Activated T-helper 17 cell treated with anti-CD3 and anti-CD28 coated beads, Interleukin-2, amount 50 U/mL, for 72 hours (primary cell): ENCODE measurements at regions not wholly inside any gene's neighbourhood (a gene's known extent, or its start where the extent isn't known, plus 50 kb on each side); places are given as distances from the start of the nearest gene placed in this dataset.
"Not testable (repeated sequence)": the region's sequence is repeated elsewhere in the genome, so short reads cannot be mapped to it uniquely, and the experiment has no call there.

ENCODE experiments used
- ATAC-seq: fragments of 150-1000 bp; cut with Tn5 transposase; replicated peaks from 2 replicates; pipeline ENCODE4 v1.10.0; 2021; ENCODE audit warnings: mild to moderate bottlenecking, moderate library complexity
- H3K27ac Mint-ChIP-seq: one replicate; pipeline ENCODE4 v1.8.0; 2022; ENCODE audit warnings: mixed read lengths
- H3K27me3 Mint-ChIP-seq: one replicate; pipeline ENCODE4 v1.8.0; 2022; ENCODE audit warnings: mixed read lengths
- H3K36me3 Mint-ChIP-seq: one replicate; pipeline ENCODE4 v1.8.0; 2022; ENCODE audit warnings: low read depth, mild to moderate bottlenecking, mixed read lengths
- H3K4me1 Mint-ChIP-seq: one replicate; pipeline ENCODE4 v1.8.0; 2022; ENCODE audit warnings: mixed read lengths
- H3K4me3 Mint-ChIP-seq: one replicate; pipeline ENCODE4 v1.8.0; 2022; ENCODE audit warnings: mild to moderate bottlenecking, mixed read lengths
- H3K9me3 Mint-ChIP-seq: one replicate; pipeline ENCODE4 v1.8.0; 2022; ENCODE audit warnings: mixed read lengths

- Mint-ChIP-seq H3K4me1 (peaks cover 6% of the 10 kb centered on the region), H3K36me3 (peaks cover 12% of the 10 kb centered on the region), H3K9me3 (no peaks in the 10 kb centered on the region), H3K27ac (no peak overlapping the region), H3K27me3 (no peaks in the 10 kb centered on the region), H3K4me3 (no peak overlapping the region)
- no peak for ATAC-seq
Measured at GRCh38 chr21:34004974-34005373, 68.4 kb upstream of the MRPS6 start.

- H3K9me3 Mint-ChIP-seq = no peaks in the 10 kb centered on the region
- peaks cover 9% of the 10 kb centered on the region for H3K4me1 Mint-ChIP-seq
- no peaks in the 10 kb centered on the region for H3K27me3 Mint-ChIP-seq
- no peak overlapping the region for H3K27ac Mint-ChIP-seq
- no peak for ATAC-seq
- H3K36me3 Mint-ChIP-seq = peaks cover 10% of the 10 kb centered on the region
- no peak overlapping the region for H3K4me3 Mint-ChIP-seq
Measured at GRCh38 chr21:34004013-34004938, 69.1 kb upstream of the MRPS6 start.

DNA sequence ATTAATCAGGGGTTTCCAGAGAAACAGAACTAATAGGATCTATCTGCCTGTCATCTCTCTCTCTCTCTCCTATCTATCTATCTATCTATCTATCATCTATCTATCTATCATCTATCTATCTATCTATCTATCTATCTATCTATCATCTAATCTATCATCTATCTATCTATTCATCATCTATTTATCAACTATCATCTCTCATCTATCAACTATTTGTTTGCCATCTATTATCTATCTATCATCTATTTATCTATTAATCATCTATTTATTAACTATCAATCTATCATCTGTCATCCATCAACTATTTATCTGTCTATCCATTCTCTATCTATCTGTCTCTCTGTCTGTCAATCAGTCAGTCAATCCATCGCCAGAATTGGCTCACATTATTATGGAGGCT is 70.0 kb upstream of the MRPS6 start:
- no peaks in the 10 kb centered on the region for H3K9me3 Mint-ChIP-seq
- ATAC-seq = no peak
- H3K4me3 Mint-ChIP-seq = no peak overlapping the region
- peaks cover 13% of the 10 kb centered on the region for H3K4me1 Mint-ChIP-seq
- H3K27me3 Mint-ChIP-seq = no peaks in the 10 kb centered on the region
- H3K27ac Mint-ChIP-seq = no peak overlapping the region
- H3K36me3 Mint-ChIP-seq = peaks cover 1% of the 10 kb centered on the region

GRCh38 chr21:34000375-34000774 is 73.0 kb upstream of the MRPS6 start:
- Mint-ChIP-seq H3K36me3 (no peaks in the 10 kb centered on the region), H3K4me1 (peaks cover 17% of the 10 kb centered on the region), H3K4me3 (no peak overlapping the region), H3K27me3 (no peaks in the 10 kb centered on the region), H3K27ac (peak overlapping the region; percentile 75), H3K9me3 (peaks cover 5% of the 10 kb centered on the region)
- ATAC-seq = no peak

- peak; percentile 57 for ATAC-seq
- H3K27me3 Mint-ChIP-seq = no peaks in the 10 kb centered on the region
Measured at GRCh38 chr21:33998809-33999208, 74.6 kb upstream of the MRPS6 start.

DNA sequence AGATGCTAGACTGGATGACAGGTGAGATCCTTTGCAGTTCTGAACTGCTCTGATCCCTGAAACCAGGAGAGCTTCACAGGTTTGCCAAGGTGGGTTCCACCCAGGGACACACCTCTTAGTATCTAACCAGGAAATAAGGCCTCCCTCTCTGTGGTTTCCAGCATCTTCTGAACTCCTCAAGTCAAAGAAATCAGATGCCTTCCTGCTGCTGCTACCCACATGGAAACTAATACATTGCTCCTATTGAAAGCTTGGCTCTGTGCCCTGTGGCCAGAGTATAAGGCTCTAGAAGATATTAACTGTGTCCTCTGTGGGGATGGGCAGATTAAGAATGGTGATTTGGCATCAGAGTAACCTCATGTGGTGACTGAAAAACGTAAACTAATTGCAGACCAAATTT is 75.0 kb upstream of the MRPS6 start:
- peaks cover 5% of the 10 kb centered on the region for H3K9me3 Mint-ChIP-seq
- H3K4me1 Mint-ChIP-seq = peaks cover 17% of the 10 kb centered on the region
- H3K27me3 Mint-ChIP-seq = no peaks in the 10 kb centered on the region
- H3K27ac Mint-ChIP-seq = peak overlapping the region; percentile 75
- H3K36me3 Mint-ChIP-seq = no peaks in the 10 kb centered on the region
- H3K4me3 Mint-ChIP-seq = peak overlapping the region; percentile 5
- peak; percentile 26 for ATAC-seq

More at GRCh38 chr21:33998809-33999208, 74.6 kb upstream of the MRPS6 start:
- peak overlapping the region; percentile 5 for H3K4me3 Mint-ChIP-seq
- H3K36me3 Mint-ChIP-seq = no peaks in the 10 kb centered on the region
- H3K9me3 Mint-ChIP-seq = peaks cover 5% of the 10 kb centered on the region
- H3K4me1 Mint-ChIP-seq = peaks cover 17% of the 10 kb centered on the region
- H3K27ac Mint-ChIP-seq = peak overlapping the region; percentile 75

DNA sequence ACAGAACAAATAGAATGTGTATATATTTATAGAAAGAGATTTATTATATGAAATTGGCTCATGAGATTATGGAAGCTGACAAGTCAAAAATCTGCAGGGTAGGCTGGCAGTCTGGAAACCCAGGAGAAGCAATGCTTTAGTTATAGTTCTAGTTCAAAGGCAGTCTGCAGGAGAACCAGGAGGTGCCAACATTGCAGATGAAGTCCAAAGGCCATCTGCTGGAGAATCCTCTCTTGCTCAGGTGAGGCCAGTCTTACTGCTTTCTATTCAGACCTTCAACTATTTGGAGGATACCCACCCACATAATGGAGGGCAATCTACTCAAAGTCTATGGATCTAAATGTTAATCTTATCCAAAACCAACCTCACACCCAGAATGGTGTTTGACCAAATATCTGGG is 75.9 kb upstream of the MRPS6 start:
- Mint-ChIP-seq H3K36me3 (no peaks in the 10 kb centered on the region), H3K4me3 (no peak overlapping the region), H3K27ac (no peak overlapping the region), H3K27me3 (no peaks in the 10 kb centered on the region), H3K4me1 (peaks cover 17% of the 10 kb centered on the region), H3K9me3 (peaks cover 5% of the 10 kb centered on the region)
- ATAC-seq = no peak

GRCh38 chr21:33994373-33994772 is 78.8 kb upstream of the ATP5PO start:
- Mint-ChIP-seq H3K4me1 (peaks cover 22% of the 10 kb centered on the region), H3K4me3 (no peak overlapping the region), H3K36me3 (no peaks in the 10 kb centered on the region), H3K27me3 (no peaks in the 10 kb centered on the region), H3K9me3 (peaks cover 16% of the 10 kb centered on the region), H3K27ac (no peak overlapping the region)
- ATAC-seq = no peak

DNA sequence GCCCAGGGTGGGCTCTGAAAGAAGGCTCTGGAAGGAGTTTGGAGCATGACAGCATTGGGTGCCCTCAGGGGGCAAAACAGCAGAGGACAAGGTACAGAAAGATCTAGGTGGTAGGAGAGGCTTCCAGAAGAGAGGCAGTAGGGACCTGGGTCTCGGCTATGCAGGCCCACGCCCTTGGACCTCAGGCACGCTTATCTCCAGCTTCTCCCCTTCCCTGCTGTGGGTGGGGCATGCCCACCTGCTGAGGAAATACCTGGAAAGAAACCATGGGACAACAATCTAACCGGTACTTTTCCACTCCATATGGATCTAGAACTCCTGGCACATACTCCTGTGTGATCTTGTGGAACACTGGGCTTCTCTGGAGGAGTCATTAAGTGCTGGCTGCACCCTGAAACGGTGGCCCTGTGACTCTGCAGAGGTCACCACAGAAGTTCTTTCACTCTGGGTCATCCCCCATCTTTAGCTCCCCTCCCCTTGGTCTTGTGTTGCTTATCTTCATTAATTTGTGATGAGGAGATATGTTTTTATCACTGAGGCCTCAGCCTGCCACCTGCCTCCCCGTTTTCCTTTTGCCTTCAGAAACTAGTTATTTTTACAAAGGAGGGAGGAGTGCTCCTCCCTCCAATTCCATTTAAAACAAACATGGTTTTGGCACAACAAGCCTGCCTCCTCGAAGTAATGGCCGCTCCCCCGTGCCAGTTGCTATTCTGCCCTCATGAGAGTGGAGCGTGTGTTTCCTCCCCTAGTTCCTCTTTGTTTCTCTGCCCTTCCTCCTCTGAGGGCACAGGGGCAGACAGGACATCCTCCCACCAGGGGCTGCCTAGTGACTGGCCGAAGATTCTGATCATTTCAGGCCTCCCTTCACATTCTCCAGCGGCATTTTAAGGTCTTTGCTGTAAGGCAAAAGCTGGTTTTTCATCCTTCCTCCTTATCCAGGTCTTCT is 78.0 kb upstream of the ATP5PO start:
- Mint-ChIP-seq H3K27me3 (no peaks in the 10 kb centered on the region), H3K27ac (no peak overlapping the region), H3K4me1 (peaks cover 14% of the 10 kb centered on the region), H3K4me3 (no peak overlapping the region), H3K36me3 (no peaks in the 10 kb centered on the region), H3K9me3 (peaks cover 16% of the 10 kb centered on the region)
- ATAC-seq = no peak

DNA sequence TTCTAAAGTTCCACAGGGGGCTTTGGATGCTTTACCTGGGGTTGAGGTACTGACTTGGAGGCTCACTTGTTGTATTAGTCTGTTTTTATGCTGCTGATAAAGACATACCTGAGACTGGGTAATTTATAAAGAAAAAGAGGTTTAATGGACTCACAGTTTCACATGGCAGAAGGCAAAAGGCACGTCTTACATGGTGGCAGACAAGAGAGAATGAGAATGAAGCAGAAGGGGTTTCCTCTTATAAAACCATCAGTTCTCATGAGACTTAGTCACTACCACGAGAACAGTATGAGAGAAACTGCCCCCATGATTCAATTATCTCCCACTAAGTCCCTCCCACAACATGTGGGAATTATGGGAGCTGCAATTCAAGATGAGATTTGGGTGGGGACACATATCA is 76.8 kb upstream of the ATP5PO start:
- not testable (repeated sequence) for H3K36me3 Mint-ChIP-seq, H3K27me3 Mint-ChIP-seq
- H3K9me3 Mint-ChIP-seq = peaks cover 16% of the 10 kb centered on the region
- H3K27ac Mint-ChIP-seq = peak overlapping the region; percentile 42
- peak overlapping the region; percentile 4 for H3K4me3 Mint-ChIP-seq
- H3K4me1 Mint-ChIP-seq = peaks cover 11% of the 10 kb centered on the region
- ATAC-seq = peak; percentile 56

- H3K27me3 Mint-ChIP-seq = no peaks in the 10 kb centered on the region
- ATAC-seq = no peak
Measured at GRCh38 chr21:33991133-33991532, 75.5 kb upstream of the ATP5PO start.

DNA sequence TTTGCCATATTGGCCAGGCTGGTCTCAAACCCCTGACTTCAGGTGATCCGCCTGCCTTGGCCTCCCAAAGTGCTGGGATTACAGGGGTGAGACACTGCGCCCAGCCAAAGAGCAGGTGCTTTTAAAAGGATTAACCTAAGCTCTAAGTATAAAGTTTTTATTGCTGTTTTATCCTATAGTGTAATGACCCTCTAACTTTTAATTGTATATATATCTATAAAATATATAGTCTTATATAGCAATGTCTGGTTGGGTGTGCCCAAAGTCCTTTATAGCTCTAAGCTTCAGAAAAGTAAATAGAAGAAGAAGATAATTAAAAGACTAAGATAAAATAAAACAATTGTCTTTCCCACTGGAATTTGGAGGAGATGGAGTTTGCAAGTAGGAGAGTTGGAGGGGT is 73.8 kb upstream of the ATP5PO start:
- no peak overlapping the region for H3K4me3 Mint-ChIP-seq
- peaks cover 10% of the 10 kb centered on the region for H3K36me3 Mint-ChIP-seq
- ATAC-seq = no peak
- no peaks in the 10 kb centered on the region for H3K27me3 Mint-ChIP-seq
- peaks cover 19% of the 10 kb centered on the region for H3K9me3 Mint-ChIP-seq
- peaks cover 27% of the 10 kb centered on the region for H3K4me1 Mint-ChIP-seq
- H3K27ac Mint-ChIP-seq = no peak overlapping the region

More at GRCh38 chr21:33991133-33991532, 75.5 kb upstream of the ATP5PO start:
- no peak overlapping the region for H3K4me3 Mint-ChIP-seq
- peaks cover 15% of the 10 kb centered on the region for H3K4me1 Mint-ChIP-seq
- H3K36me3 Mint-ChIP-seq = no peaks in the 10 kb centered on the region
- H3K27ac Mint-ChIP-seq = peak overlapping the region; percentile 28
- peaks cover 11% of the 10 kb centered on the region for H3K9me3 Mint-ChIP-seq

DNA sequence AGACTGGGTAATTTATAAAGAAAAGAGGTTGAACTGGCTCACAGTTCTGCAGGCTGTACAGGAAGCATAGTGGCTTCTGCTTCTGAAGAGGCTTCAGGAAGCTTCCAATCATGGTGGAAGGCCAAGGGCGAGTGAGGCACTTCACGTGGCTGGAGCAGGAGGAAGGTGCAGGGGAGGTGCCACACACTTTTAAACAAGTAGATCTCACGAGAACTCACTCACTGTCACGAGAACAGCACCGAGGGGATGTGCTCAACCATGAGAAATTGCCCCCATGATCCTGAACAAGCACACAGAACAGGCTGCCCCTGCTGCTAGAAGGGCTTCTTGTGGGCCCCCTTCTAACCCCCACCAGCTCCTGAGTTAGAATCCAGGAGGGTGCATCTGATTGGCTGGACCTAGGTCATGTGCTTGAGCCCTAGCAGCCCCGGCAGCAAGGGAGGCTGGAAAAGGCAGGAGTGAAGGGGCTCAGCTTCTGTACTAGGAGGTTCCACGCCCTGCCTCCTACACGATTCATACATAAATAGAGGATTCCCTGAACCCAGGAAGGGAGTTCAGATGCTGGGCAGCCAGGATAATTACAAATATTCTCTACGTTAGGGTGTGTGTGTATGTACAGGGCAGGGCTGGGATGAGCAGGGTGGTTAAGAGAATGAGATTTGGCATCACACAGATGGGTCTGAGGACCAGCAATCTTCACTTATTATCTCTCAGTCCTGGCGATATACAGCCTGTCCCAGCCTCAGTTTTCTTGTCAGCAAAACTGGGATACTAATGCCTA is 72.8 kb upstream of the ATP5PO start:
- Mint-ChIP-seq H3K36me3 (peaks cover 10% of the 10 kb centered on the region), H3K4me1 (peaks cover 33% of the 10 kb centered on the region), H3K27ac (peak overlapping the region; percentile 2), H3K4me3 (no peak overlapping the region), H3K9me3 (peaks cover 19% of the 10 kb centered on the region), H3K27me3 (no peaks in the 10 kb centered on the region)
- ATAC-seq = no peak

GRCh38 chr21:33987461-33987860 is 71.9 kb upstream of the ATP5PO start:
- Mint-ChIP-seq H3K27ac (no peak overlapping the region), H3K9me3 (peaks cover 22% of the 10 kb centered on the region), H3K36me3 (peaks cover 10% of the 10 kb centered on the region), H3K4me1 (peaks cover 41% of the 10 kb centered on the region), H3K4me3 (no peak overlapping the region), H3K27me3 (no peaks in the 10 kb centered on the region)
- no peak for ATAC-seq
